Right lobe of liver (tissue), 6 donors: ENCODE measurements at regions not wholly inside any gene's neighbourhood (a gene's known extent, or its start where the extent isn't known, plus 50 kb on each side); places are given as distances from the start of the nearest gene placed in this dataset.

Experiments used
- ATAC-seq, 4 donors: fragments of 200-7000 bp; cut with Tn5 transposase; one replicate each; pipeline ENCODE4 v1.9.1; 2020; ENCODE audit warnings: mild to moderate bottlenecking in 4 of 4, moderate library complexity in 4 of 4
- DNase-seq, 3 donors: peaks; one replicate each; pipeline ENCODE4 v3.0.0-alpha.2; 2020
- H3K27ac ChIP-seq, 3 donors: fragments of 200-600 bp; one replicate each; pipeline ENCODE4 v1.8.0; 2022
- H3K27me3 ChIP-seq, 2 donors: fragments of 200-600 bp; one replicate each; pipeline ENCODE4 v1.8.0; 2022
- H3K36me3 ChIP-seq, 4 donors: fragments of 200-600 bp; sonication (generic) in 1 of 4; one replicate each; pipeline versions ENCODE4 v1.5.1 to v1.8.0; 2017 to 2022; ENCODE audit warnings: control low read depth in 1 of 4
- H3K4me1 ChIP-seq, 4 donors: fragments of 200-600 bp; sonication (generic) in 1 of 4; one replicate each; pipeline versions ENCODE4 v1.5.1 to v1.8.0; 2017 to 2022; ENCODE audit warnings: control low read depth in 1 of 4
- H3K4me3 ChIP-seq, 3 donors: fragments of 200-600 bp; one replicate each; pipeline ENCODE4 v1.8.0; 2022
- H3K9me3 ChIP-seq, 4 donors: fragments of 200-600 bp; sonication (generic) in 1 of 4; one replicate each; pipeline versions ENCODE4 v1.5.1 to v1.8.0; 2017 to 2022; ENCODE audit warnings: control low read depth in 1 of 4
- POLR2A ChIP-seq: fragments of 450-650 bp; IDR thresholded peaks from one replicate; pipeline ENCODE4 v1.6.1; 2017; ENCODE audit warnings: antibody characterized with exemption, mild to moderate bottlenecking
- WGBS: methylation state at CpG from one replicate; pipeline ENCODE4 v1.1.6; 2018; ENCODE audit warnings: low coverage, low lambda C conversion rate; ENCODE audit not compliant: insufficient coverage; ENCODE audit errors: missing lambda C conversion rate; 5-methylcytosine and 5-hydroxymethylcytosine counted together
- intact Hi-C, 2 donors: fragments of 100-400 bp; cut with DNase I; formaldehyde crosslinking; loops; one replicate each; pipeline versions ENCODE4 v1.11.2 to v1.14.1; 2022
- TF ChIP-seq, protein P1 (sequence below), 4 donors: fragments of 200-600 bp in 3 of 4; fragments of 450-650 bp in 1 of 4; IDR thresholded peaks; one replicate each; pipeline versions ENCODE4 v1.5.1 to v1.8.0; 2016 to 2022; ENCODE audit warnings: antibody characterized with exemption in 4 of 4, mild to moderate bottlenecking in 2 of 4
- donor health status: DM: no; HTN: yes; CAD: no.
- donor health status: DM: no; HTN: no; CAD: no.
- donor health status: DM: no; HTN: no; CAD: no.
- donor health status: DM: no; HTN: yes; CAD: no.
- donor health status: DM: no; HTN: yes; CAD: no.

DNA sequence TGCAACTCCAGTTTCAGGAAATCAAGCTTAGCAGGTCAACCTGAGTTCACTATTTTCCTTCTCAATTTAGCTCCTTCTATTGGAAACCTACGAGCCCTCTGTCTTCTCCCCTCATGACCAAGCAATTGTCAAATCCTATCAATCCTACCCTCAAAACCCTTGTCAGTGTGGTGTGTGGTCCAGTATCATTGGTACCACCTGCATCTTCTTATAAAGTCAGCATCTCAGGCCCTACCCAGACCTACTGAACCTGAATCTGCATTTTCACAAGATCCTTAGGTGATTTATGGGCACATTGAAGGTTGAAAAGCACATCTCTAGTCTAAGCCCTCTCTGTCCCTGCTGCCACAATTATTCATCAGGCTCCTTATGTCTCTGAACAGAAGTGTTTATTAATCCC, 77.6 kb upstream of the NR4A3 start:
- no peak for ATAC-seq
- no peak overlapping the region for H3K27ac ChIP-seq
- no peak for DNase-seq
- no peak for TF ChIP-seq POLR2A
- TF ChIP-seq, protein P1, sequence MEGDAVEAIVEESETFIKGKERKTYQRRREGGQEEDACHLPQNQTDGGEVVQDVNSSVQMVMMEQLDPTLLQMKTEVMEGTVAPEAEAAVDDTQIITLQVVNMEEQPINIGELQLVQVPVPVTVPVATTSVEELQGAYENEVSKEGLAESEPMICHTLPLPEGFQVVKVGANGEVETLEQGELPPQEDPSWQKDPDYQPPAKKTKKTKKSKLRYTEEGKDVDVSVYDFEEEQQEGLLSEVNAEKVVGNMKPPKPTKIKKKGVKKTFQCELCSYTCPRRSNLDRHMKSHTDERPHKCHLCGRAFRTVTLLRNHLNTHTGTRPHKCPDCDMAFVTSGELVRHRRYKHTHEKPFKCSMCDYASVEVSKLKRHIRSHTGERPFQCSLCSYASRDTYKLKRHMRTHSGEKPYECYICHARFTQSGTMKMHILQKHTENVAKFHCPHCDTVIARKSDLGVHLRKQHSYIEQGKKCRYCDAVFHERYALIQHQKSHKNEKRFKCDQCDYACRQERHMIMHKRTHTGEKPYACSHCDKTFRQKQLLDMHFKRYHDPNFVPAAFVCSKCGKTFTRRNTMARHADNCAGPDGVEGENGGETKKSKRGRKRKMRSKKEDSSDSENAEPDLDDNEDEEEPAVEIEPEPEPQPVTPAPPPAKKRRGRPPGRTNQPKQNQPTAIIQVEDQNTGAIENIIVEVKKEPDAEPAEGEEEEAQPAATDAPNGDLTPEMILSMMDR (IDR thresholded peaks at IDR 0.05) = no peak
- H3K9me3 ChIP-seq = no peaks in the 10 kb centered on the region
- no peak overlapping the region for H3K4me3 ChIP-seq
- intact Hi-C loops = no loop called here
- no peaks in the 10 kb centered on the region for H3K27me3 ChIP-seq
- H3K36me3 ChIP-seq = no peaks in the 10 kb centered on the region
- 59% methylated on average over 1 of the region's 1 CpG for WGBS
- no peaks in the 10 kb centered on the region for H3K4me1 ChIP-seq

GRCh38 chr9:99745085-99745484, 76.6 kb upstream of the NR4A3 start:
- no peaks in the 10 kb centered on the region for H3K4me1 ChIP-seq
- no peaks in the 10 kb centered on the region for H3K27me3 ChIP-seq
- no peaks in the 10 kb centered on the region for H3K9me3 ChIP-seq
- no peak overlapping the region for H3K27ac ChIP-seq
- TF ChIP-seq, protein P1 (IDR thresholded peaks at IDR 0.05) = no peak
- TF ChIP-seq POLR2A = no peak
- no peaks in the 10 kb centered on the region for H3K36me3 ChIP-seq
- intact Hi-C loops = no loop called here
- no peak overlapping the region for H3K4me3 ChIP-seq
- no peak for ATAC-seq
- WGBS = 74% methylated on average over 3 of the region's 4 CpGs
- DNase-seq = no peak

- no peak for DNase-seq
- intact Hi-C loops = no loop called here
- 79% methylated on average over 1 of the region's 1 CpG for WGBS
- no peak overlapping the region for H3K4me3 ChIP-seq
- no peak overlapping the region for H3K27ac ChIP-seq
- no peaks in the 10 kb centered on the region for H3K27me3 ChIP-seq
- no peaks in the 10 kb centered on the region for H3K36me3 ChIP-seq
- H3K4me1 ChIP-seq = no peaks in the 10 kb centered on the region
- no peak for ATAC-seq
- TF ChIP-seq, protein P1 (IDR thresholded peaks at IDR 0.05) = no peak
- TF ChIP-seq POLR2A = no peak
- H3K9me3 ChIP-seq = no peaks in the 10 kb centered on the region
These were observed 75.3 kb upstream of the NR4A3 start for GRCh38 chr9:99746406-99746805.

- Histone ChIP-seq H3K27me3 (no peaks in the 10 kb centered on the region), H3K4me3 (no peak overlapping the region), H3K9me3 (no peaks in the 10 kb centered on the region), H3K4me1 (no peaks in the 10 kb centered on the region), H3K36me3 (no peaks in the 10 kb centered on the region), H3K27ac (no peak overlapping the region)
- intact Hi-C loops = no loop called here
- TF ChIP-seq, protein P1 (IDR thresholded peaks at IDR 0.05) = no peak
- no peak for TF ChIP-seq POLR2A
- DNase-seq (no peak), ATAC-seq (no peak)
These were observed 73.4 kb upstream of the NR4A3 start for GRCh38 chr9:99748266-99748665.

GRCh38 chr9:99748676-99749075, 73.0 kb upstream of the NR4A3 start:
- Histone ChIP-seq H3K36me3 (no peaks in the 10 kb centered on the region), H3K9me3 (no peaks in the 10 kb centered on the region), H3K4me1 (no peaks in the 10 kb centered on the region), H3K27me3 (no peaks in the 10 kb centered on the region), H3K4me3 (no peak overlapping the region), H3K27ac (no peak overlapping the region)
- WGBS = 44% methylated on average over 1 of the region's 1 CpG
- intact Hi-C loops = no loop called here
- ATAC-seq (peak in 2 of 4 donors; percentile 18 to 26), DNase-seq (no peak)
- TF ChIP-seq, protein P1 (IDR thresholded peaks at IDR 0.05) = no peak
- TF ChIP-seq POLR2A = no peak
